AG04450 (cell line): ENCODE measurements at regions not wholly inside any gene's neighbourhood (a gene's known extent, or its start where the extent isn't known, plus 50 kb on each side); places are given as distances from the start of the nearest gene placed in this dataset.

Experiments used
- CTCF ChIA-PET: fragments of 300-600, 350-600 bp; formaldehyde crosslinking; extraction: SDS; loops from one replicate; lab custom pipeline; 2022; ENCODE audit warnings: antibody characterized with exemption, inconsistent platforms; lab: Charles Lee
- POLR2A ChIA-PET: fragments of 350-600 bp; formaldehyde crosslinking; extraction: SDS; loops from one replicate; lab custom pipeline; 2021; ENCODE audit warnings: antibody characterized with exemption, inconsistent platforms; lab: Yijun Ruan, JAX
- DNase-seq: peaks from one replicate; pipeline ENCODE4 v3.0.0-alpha.2; 2011; ENCODE audit warnings: low read depth, low spot score
- H3K27ac ChIP-seq: one replicate; pipeline ENCODE4 v1.5.1; 2012; ENCODE audit warnings: low read depth, low read length, control low read depth
- H3K27me3 ChIP-seq: one replicate; pipeline ENCODE4 v1.6.0; 2012; ENCODE audit warnings: low read length; ENCODE audit not compliant: control insufficient read depth, insufficient read depth
- H3K4me3 ChIP-seq: 2 replicates; pipeline ENCODE4 v1.5.1; 2011; ENCODE audit warnings: mild to moderate bottlenecking, low read depth, low read length, control low read depth
- H3K9me3 ChIP-seq: 2 replicates; pipeline ENCODE4 v1.5.1; 2012; ENCODE audit warnings: low read length; ENCODE audit not compliant: control insufficient read depth, insufficient read depth
- TF ChIP-seq, protein P1 (sequence below): IDR thresholded peaks from 2 replicates; pipeline ENCODE4 v1.5.1; 2011; ENCODE audit warnings: low read depth, low read length, control low read depth, inconsistent platforms

DNA sequence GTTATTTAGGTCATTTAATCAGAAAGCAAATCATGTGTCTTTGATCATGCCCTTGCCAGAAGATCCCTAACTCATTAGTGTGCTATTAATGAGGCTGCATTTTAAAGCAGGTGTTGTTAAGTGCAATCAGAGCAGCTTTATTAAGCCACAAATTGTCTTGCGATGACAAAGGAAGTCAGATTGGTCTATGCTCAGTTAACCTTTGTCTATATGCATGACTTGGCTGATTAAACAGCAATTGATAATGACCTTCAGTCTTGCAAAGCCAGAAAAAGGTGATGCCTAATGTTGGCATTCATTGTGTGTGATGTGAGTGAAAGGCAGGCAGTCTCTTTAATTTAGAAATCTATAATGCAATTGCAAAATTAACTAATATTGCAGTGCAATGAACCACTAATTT is 166.9 kb downstream of the RND3 start:
- POLR2A ChIA-PET: no interaction called here
- no peaks in the 10 kb centered on the region for H3K9me3 ChIP-seq
- no peaks in the 10 kb centered on the region for H3K27me3 ChIP-seq
- no peak for DNase-seq
- TF ChIP-seq, protein P1, sequence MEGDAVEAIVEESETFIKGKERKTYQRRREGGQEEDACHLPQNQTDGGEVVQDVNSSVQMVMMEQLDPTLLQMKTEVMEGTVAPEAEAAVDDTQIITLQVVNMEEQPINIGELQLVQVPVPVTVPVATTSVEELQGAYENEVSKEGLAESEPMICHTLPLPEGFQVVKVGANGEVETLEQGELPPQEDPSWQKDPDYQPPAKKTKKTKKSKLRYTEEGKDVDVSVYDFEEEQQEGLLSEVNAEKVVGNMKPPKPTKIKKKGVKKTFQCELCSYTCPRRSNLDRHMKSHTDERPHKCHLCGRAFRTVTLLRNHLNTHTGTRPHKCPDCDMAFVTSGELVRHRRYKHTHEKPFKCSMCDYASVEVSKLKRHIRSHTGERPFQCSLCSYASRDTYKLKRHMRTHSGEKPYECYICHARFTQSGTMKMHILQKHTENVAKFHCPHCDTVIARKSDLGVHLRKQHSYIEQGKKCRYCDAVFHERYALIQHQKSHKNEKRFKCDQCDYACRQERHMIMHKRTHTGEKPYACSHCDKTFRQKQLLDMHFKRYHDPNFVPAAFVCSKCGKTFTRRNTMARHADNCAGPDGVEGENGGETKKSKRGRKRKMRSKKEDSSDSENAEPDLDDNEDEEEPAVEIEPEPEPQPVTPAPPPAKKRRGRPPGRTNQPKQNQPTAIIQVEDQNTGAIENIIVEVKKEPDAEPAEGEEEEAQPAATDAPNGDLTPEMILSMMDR: no peak
- CTCF ChIA-PET: interaction anchor here (0.9 kb wide), 1 partner anchor 113 kb away, joined by 3 read pairs; no protein-coding TSS in a partner anchor
- no peak overlapping the region for H3K27ac ChIP-seq
- no peak overlapping the region for H3K4me3 ChIP-seq

DNA sequence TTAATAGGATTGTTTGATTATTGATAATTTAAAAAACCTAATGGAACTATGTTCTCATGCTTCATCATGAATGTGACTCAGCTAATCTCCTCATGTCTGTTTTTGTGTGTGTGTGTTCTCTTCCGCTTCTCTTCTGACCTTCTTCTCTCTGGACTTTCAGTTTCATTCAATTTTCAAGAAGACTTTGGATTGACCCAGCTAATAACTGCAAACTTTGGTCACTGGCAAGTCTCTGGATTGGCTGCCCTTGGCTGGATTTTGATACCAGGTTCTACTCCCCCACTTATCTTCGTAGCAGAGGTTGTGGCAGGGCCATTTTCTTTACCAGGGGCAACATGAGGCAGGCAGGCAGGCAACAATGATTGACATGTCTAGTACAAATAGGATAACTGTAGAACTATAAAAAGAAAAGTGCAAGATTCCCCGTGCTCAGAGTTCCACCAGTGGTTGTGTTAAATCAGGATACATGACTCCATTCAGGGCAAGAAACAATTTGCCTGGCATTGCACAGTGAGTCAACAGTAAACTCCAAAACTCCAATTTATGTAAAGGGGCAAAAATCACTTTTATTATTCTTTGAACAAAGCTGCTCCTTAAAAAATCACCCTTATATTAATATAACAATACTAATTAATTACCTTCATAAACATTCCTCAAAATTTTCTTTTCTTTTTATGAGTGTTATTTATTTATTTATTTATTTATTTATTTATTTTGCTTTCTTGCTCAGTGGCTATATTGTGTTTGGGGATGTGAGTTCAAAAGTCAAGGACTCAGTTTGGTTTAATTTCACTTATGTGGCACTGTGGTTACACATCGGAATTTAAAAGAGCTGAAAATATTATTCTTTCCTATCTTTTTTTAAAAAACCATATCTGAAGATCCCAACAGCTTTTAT is 167.6 kb downstream of the RND3 start:
- DNase-seq: no peak
- CTCF ChIA-PET: no interaction called here

DNA sequence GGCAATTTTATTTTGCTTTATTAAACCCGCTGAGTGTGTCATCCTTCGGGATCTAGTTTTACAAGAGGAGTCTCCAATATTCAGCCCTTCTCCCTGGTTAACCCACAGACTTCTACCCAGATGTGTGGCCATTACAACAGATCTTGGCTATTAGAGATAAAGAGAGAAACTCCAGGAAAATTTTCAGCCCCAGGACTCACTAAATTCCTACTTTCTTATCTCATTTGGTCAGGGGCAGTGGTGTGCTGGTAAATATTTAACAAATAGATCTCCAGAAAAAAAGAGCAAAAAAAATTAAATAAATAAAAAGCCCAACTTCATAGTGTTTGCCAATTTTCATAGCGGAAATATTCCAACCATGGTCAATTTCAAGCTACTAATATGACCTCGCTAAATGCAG is 168.4 kb downstream of the RND3 start:
- Histone ChIP-seq H3K27ac (no peak overlapping the region), H3K27me3 (no peaks in the 10 kb centered on the region), H3K4me3 (no peak overlapping the region), H3K9me3 (no peaks in the 10 kb centered on the region)
- TF ChIP-seq, protein P1: no peak
- DNase-seq: no peak
- ChIA-PET CTCF (no interaction called here), POLR2A (no interaction called here)

More for the DNA sequence above, 167.6 kb downstream of the RND3 start:
- Histone ChIP-seq H3K9me3 (no peaks in the 10 kb centered on the region), H3K27ac (no peak overlapping the region), H3K27me3 (no peaks in the 10 kb centered on the region), H3K4me3 (no peak overlapping the region)
- TF ChIP-seq, protein P1: no peak
- POLR2A ChIA-PET: no interaction called here

DNA sequence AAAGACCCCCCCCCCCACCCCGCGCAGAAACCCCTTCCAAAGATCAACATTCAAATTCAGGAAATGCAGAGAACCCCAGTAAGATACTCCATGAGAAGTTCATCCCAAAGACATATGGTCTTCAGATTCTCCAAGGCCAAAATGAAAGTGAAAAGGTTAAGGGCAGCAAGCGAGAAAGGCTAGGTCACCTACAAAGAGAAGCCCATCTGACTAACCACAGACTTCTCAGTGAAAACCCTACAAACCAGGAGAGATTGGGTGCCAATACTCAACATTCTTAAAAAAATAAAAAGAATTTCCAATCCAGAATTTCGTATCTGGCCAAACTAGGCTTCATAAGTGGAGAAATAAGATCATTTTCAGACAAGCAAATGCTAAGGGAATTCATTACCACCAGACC is 175.2 kb downstream of the RND3 start:
- DNase-seq: no peak
- H3K4me3 ChIP-seq: no peak overlapping the region
- CTCF ChIA-PET: no interaction called here

More for the DNA sequence above, 175.2 kb downstream of the RND3 start:
- POLR2A ChIA-PET: no interaction called here
- TF ChIP-seq, protein P1: no peak
- H3K27me3 ChIP-seq: no peaks in the 10 kb centered on the region
- no peak overlapping the region for H3K27ac ChIP-seq
- H3K9me3 ChIP-seq: no peaks in the 10 kb centered on the region
